K562 (cell line): ENCODE measurements at regions not wholly inside any gene's neighbourhood (a gene's known extent, or its start where the extent isn't known, plus 50 kb on each side); places are given as distances from the start of the nearest gene placed in this dataset.

Source experiments
- GABPA ChIP-seq: fragments of 200-800 bp; sonication (Bioruptor generic); conservative IDR thresholded peaks from 2 replicates; pipeline ENCODE4 v1.6.1; 2016; ENCODE audit warnings: low read depth, missing genetic modification characterization, missing compliant biosample characterization
- ZBTB5 ChIP-seq: fragments of 450-650 bp; IDR thresholded peaks from 2 replicates; pipeline ENCODE4 v1.6.1; 2017; ENCODE audit warnings: antibody characterized with exemption

DNA sequence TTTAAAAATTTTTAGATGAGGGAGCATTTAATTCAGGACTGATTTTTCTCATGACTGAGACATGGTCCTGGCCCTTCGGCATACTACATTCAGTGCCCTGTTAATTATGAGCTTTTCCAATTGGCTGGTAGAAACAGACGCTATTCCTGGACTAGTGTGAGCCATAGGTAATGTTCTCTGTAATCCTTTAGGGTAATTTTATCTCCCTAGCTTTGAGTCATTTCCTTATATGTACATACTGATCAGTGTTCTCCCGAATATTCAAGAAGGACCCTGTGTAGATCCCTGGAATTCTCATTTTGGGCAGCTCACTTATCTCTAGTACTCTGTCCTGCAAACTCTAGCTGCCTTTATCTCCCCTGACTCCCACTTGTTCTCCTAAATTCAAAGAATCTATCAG lies 92.6 kb upstream of the NPY start:
- no peak for TF ChIP-seq GABPA (tag)
- TF ChIP-seq ZBTB5: no peak
